ENCODE measurements at regions not wholly inside any gene's neighbourhood (a gene's known extent, or its start where the extent isn't known, plus 50 kb on each side); places are given as distances from the start of the nearest gene placed in this dataset.
"Not testable (repeated sequence)": the region's sequence is repeated elsewhere in the genome, so short reads cannot be mapped to it uniquely, and the experiment has no call there.

DNA sequence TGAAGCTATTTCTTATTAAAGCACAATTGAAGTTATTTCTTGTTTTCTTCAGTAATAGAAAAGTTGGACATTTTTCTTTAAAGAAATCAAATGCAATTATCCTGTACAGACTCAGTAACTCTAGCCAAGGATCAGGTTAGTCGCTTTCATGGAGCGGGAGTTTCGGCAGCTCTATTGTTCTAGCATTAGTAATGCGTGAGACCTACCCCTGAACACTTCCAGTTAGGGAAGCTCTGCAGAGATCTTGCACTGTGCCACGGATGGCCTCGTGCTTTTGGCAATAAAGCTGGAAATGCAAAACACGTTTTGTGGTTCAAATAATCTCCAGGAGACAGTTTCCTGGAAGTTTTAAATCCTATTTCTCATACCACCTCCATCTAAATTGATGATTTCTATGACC, 488.4 kb downstream of the SETD4 start:
- peaks cover 7% of the 10 kb centered on the region for H3K9me3 Mint-ChIP-seq
- intact Hi-C loops (cut with micrococcal nuclease): no loop called here

DNA sequence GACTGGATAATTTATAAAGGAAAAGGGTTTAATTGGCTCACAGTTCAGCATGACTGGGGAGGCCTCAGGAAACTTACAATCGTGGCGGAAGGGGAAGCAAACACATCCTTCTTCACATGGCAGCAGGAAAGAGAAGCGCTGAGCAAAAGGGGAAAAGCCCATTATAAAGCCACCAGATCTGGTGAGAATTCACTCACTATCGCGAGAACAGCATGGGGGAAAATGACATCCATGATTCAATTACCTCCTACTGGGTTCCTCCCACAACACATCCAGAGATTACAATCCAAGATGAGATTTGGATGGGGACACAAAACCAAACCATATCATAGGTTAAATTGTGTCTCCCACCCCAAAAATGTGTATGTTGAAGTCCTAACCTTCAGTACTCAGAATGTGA, 491.7 kb downstream of the SETD4 start:
- Mint-ChIP-seq H3K4me3 (no peak overlapping the region), H3K27me3 (ENCODE audit: insufficient read depth) (peaks cover 6% of the 10 kb centered on the region), H3K27ac (no peak overlapping the region), H3K36me3 (ENCODE audit: low read depth) (no peaks in the 10 kb centered on the region), H3K9me3 (peaks cover 7% of the 10 kb centered on the region), H3K4me1 (ENCODE audit: low read depth) (no peaks in the 10 kb centered on the region)
- no peak for DNase-seq (ENCODE audit: low spot score)
- intact Hi-C loops (cut with micrococcal nuclease): no loop called here

More for the DNA sequence above, 488.4 kb downstream of the SETD4 start:
- Mint-ChIP-seq H3K27me3 (ENCODE audit: insufficient read depth) (peaks cover 6% of the 10 kb centered on the region), H3K36me3 (ENCODE audit: low read depth) (no peaks in the 10 kb centered on the region), H3K4me3 (no peak overlapping the region), H3K27ac (no peak overlapping the region), H3K4me1 (ENCODE audit: low read depth) (no peaks in the 10 kb centered on the region)
- no peak for DNase-seq (ENCODE audit: low spot score)

DNA sequence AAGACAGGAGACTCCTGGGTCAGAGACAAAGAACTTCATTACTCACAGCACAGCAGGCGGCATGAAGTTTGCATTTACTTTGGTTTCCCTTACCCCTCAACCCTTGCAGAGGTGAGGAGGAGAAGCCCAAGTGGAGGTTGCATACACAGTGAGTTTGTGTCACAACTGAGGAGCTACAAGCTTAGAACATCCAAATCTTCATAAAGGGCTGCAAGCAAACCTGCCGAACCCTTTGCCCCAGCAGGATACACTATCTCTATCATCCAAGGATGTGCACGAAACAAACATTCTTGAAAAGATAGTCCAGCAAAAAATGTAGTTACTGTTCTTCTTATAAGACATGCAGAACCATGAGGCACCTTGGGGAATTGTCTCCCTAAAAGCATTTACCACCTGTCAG, 493.5 kb downstream of the SETD4 start:
- H3K9me3 Mint-ChIP-seq: peaks cover 7% of the 10 kb centered on the region
- no peaks in the 10 kb centered on the region for H3K4me1 Mint-ChIP-seq (ENCODE audit: low read depth)
- no peak for DNase-seq (ENCODE audit: low spot score)
- H3K27ac Mint-ChIP-seq: no peak overlapping the region
- H3K36me3 Mint-ChIP-seq (ENCODE audit: low read depth): no peaks in the 10 kb centered on the region
- peaks cover 5% of the 10 kb centered on the region for H3K27me3 Mint-ChIP-seq (ENCODE audit: insufficient read depth)
- H3K4me3 Mint-ChIP-seq: no peak overlapping the region
- intact Hi-C loops (cut with micrococcal nuclease): no loop called here

DNA sequence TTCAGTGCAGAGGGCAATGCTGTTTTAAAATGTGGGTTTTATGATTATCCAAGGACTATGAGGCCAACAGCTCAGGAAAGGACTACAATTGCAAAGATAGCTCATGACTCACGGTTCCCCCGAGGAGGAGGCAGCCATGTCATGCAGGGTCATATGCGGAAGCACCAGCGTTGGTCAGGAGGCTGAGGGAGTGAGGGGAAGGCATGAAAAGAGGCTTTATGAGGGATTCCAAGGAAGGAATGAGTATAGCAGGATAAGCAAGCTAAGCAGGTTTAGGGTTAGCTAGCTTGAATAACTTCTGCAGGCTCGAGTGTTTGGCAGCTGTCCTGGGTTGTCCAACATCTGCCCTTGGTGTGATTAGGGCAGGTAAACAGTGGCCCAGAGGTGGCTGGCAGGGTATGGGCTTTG, 495.1 kb downstream of the SETD4 start:
- H3K27ac Mint-ChIP-seq: no peak overlapping the region
- peaks cover 7% of the 10 kb centered on the region for H3K9me3 Mint-ChIP-seq
- no peak overlapping the region for H3K4me3 Mint-ChIP-seq
- peaks cover 7% of the 10 kb centered on the region for H3K27me3 Mint-ChIP-seq (ENCODE audit: insufficient read depth)
- no peaks in the 10 kb centered on the region for H3K36me3 Mint-ChIP-seq (ENCODE audit: low read depth)
- no peak for DNase-seq (ENCODE audit: low spot score)
- intact Hi-C loops (cut with micrococcal nuclease): no loop called here
- H3K4me1 Mint-ChIP-seq (ENCODE audit: low read depth): no peaks in the 10 kb centered on the region

DNA sequence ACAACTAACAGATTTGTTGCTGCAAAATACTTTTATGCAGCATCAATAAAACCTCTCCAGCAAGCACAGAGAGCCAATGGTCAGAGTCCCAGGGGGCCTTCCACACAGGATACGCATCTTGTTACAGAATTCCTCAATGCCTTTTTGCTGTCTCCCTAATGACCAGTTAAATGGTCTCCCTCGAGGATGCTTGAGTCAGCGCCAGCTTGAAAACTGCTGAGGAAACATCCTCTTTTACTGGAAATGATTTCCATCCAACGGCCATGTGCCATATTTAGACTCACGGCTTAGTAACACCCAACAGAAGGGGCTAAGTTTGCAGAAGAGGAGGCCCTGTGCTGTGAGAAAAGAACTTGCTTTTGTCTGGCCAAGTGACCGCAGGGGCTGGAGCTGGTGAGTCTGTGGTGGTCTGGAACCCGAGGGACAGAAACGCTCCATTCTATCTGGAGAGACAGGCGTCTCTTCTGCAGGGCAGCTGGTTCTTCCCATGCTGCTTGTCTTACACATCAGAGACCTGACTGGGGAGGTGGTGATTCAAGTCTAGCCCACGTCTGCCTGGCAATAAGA, 496.4 kb downstream of the SETD4 start:
- H3K27me3 Mint-ChIP-seq (ENCODE audit: insufficient read depth): peaks cover 7% of the 10 kb centered on the region
- no peak for DNase-seq (ENCODE audit: low spot score)
- no peak overlapping the region for H3K4me3 Mint-ChIP-seq
- H3K36me3 Mint-ChIP-seq (ENCODE audit: low read depth): no peaks in the 10 kb centered on the region
- peaks cover 7% of the 10 kb centered on the region for H3K9me3 Mint-ChIP-seq
- no peaks in the 10 kb centered on the region for H3K4me1 Mint-ChIP-seq (ENCODE audit: low read depth)
- intact Hi-C loops (cut with micrococcal nuclease): no loop called here
- no peak overlapping the region for H3K27ac Mint-ChIP-seq

DNA sequence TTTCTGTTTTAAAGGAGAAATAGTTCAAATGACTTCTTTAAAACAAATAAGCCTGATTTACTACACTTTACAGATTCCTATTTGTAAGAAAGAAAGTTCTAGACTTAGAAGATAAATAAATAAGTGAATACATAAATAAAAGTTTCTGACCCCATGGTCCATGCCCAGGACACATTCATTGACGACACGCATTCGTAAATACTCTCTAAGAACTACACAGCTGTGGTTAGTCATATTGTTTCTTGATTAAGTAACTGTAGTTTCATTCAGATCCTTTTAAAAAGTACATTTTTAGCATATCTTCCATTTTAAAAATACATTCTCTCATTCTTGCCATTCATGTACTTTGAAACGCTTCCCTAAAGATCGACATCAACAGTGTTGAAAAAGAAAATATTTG, 497.4 kb downstream of the SETD4 start:
- intact Hi-C loops (cut with micrococcal nuclease): no loop called here
- peaks cover 6% of the 10 kb centered on the region for H3K27me3 Mint-ChIP-seq (ENCODE audit: insufficient read depth)
- H3K4me3 Mint-ChIP-seq: no peak overlapping the region
- no peak overlapping the region for H3K27ac Mint-ChIP-seq
- no peaks in the 10 kb centered on the region for H3K36me3 Mint-ChIP-seq (ENCODE audit: low read depth)
- H3K9me3 Mint-ChIP-seq: peaks cover 4% of the 10 kb centered on the region
- no peaks in the 10 kb centered on the region for H3K4me1 Mint-ChIP-seq (ENCODE audit: low read depth)
- DNase-seq (ENCODE audit: low spot score): no peak

DNA sequence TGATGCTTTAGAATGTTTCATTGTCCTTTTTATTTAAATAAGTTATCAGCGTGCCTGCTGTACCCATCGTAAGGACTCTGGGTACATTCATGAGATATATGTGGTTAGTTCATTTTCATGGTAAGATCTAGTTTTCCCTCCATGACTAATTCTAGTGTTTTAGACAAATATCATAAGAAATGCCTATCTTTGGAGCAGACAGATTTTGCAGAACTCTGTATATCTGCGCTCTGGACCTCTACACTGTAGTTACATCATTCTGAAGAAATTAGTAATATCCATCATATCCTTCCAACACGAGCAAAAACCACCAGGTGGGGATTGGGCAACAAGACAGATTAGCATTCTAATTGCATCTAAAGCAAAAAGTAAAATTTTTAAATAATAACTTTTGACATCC, 499.2 kb downstream of the SETD4 start:
- Mint-ChIP-seq H3K4me3 (no peak overlapping the region), H3K27ac (no peak overlapping the region), H3K9me3 (no peaks in the 10 kb centered on the region), H3K27me3 (ENCODE audit: insufficient read depth) (peaks cover 6% of the 10 kb centered on the region), H3K4me1 (ENCODE audit: low read depth) (no peaks in the 10 kb centered on the region), H3K36me3 (ENCODE audit: low read depth) (no peaks in the 10 kb centered on the region)
- DNase-seq (ENCODE audit: low spot score): no peak
- intact Hi-C loops (cut with micrococcal nuclease): no loop called here

DNA sequence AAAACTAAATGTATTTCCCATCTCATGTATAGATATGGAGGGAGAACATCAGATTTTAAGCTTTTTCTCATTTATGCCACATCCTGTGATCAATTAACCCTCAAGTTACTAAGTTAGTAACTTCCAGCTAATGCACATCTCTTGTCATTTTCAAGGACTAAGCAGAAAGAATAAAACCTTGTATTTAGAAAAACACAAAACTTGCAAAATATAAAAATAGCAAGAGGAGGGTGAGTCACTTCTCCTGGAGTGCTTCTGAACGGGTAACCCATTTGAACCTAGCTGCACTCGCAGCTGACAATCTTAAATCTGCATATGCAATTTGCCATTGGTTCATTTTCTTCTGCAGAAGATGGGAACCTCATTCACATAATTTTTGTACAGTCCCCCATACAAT, 500.5 kb downstream of the SETD4 start:
- intact Hi-C loops (cut with micrococcal nuclease): no loop called here
- H3K9me3 Mint-ChIP-seq: no peaks in the 10 kb centered on the region
- no peaks in the 10 kb centered on the region for H3K4me1 Mint-ChIP-seq (ENCODE audit: low read depth)
- no peaks in the 10 kb centered on the region for H3K36me3 Mint-ChIP-seq (ENCODE audit: low read depth)
- peaks cover 13% of the 10 kb centered on the region for H3K27me3 Mint-ChIP-seq (ENCODE audit: insufficient read depth)
- no peak for DNase-seq (ENCODE audit: low spot score)
- H3K4me3 Mint-ChIP-seq: no peak overlapping the region
- H3K27ac Mint-ChIP-seq: no peak overlapping the region

DNA sequence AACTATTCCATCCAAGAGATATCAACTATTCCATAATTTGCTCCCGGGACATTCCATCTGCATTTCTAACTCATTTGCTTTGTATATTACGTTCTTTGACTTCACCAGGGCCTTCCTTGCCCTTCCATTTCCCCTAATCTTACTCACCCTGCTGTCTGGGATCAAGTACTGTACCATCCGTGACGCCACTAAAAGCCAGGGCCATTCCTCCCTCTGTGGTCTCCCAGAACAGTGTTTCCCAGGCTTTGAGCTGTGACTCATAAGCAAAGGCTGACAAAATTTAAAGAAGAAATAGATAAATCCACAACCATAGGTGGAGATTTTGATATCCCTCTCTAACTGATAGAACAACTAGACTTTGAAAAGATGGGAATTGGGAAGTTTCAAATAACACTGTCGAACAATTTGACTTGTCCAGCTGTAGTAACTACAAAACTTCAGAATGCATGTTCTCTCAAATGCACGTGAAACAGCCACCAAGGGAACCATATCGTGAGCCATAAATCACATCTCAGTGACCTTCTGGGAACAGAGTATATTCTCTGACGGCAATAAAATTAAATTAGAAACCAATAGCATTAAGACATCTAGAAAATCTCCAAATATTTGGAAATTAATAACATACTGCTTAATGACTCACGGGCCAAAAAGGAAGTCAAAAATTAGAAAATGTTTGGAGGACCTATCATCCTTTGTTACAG, 501.0 kb downstream of the SETD4 start:
- Mint-ChIP-seq H3K4me1 (ENCODE audit: low read depth) (no peaks in the 10 kb centered on the region), H3K27me3 (ENCODE audit: insufficient read depth) (peaks cover 13% of the 10 kb centered on the region), H3K27ac (no peak overlapping the region), H3K4me3 (no peak overlapping the region), H3K9me3 (no peaks in the 10 kb centered on the region), H3K36me3 (ENCODE audit: low read depth) (no peaks in the 10 kb centered on the region)
- DNase-seq (ENCODE audit: low spot score): no peak
- intact Hi-C loops (cut with micrococcal nuclease): no loop called here

DNA sequence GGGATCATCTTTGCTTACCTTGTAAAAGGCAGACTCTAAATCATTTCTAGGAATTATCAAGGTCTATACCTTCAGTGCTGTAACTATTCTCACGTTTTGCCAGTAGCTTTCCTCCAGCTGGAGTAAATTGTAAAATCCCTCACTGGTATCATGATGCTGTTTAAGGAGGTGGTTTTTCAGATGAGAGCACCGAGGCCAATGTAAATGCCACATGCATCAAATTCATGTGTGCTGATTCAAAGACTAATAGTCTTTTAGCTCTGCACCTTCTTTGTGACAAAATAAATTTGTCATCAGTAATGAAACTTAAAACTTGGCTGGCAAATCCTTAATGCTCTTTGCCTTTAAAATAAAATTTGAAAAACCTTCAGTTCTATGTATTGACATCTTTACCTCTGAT, 503.8 kb downstream of the SETD4 start:
- Mint-ChIP-seq H3K27ac (no peak overlapping the region), H3K27me3 (ENCODE audit: insufficient read depth) (peaks cover 14% of the 10 kb centered on the region)

DNA sequence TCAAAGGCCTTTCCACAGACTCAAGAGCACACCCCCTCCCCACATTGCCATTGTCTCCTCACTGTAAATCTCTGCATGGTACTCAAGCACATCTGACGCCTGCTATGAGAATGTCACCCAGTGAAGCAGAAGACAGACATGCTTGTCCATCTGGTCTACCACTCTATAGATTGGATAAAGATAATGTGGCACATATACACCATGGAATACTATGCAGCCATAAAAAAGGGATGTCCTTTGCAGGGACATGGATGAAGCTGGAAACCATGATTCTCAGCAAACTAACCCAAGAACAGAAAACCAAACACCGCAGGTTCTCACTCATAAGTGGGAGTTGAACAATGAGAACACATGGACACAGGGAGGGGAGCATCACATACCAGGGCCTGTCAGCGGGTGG, 503.4 kb upstream of the RUNX1 start:
- H3K27ac Mint-ChIP-seq; H3K4me3 Mint-ChIP-seq; H3K4me1 Mint-ChIP-seq (ENCODE audit: low read depth); H3K36me3 Mint-ChIP-seq (ENCODE audit: low read depth); DNase-seq (ENCODE audit: low spot score); intact Hi-C loops (cut with micrococcal nuclease); H3K9me3 Mint-ChIP-seq: not testable (repeated sequence)
- H3K27me3 Mint-ChIP-seq (ENCODE audit: insufficient read depth): peaks cover 21% of the 10 kb centered on the region

More for the DNA sequence above, 503.8 kb downstream of the SETD4 start:
- Mint-ChIP-seq H3K4me1 (ENCODE audit: low read depth) (no peaks in the 10 kb centered on the region), H3K4me3 (no peak overlapping the region), H3K9me3 (no peaks in the 10 kb centered on the region), H3K36me3 (ENCODE audit: low read depth) (no peaks in the 10 kb centered on the region)
- no peak for DNase-seq (ENCODE audit: low spot score)
- intact Hi-C loops (cut with micrococcal nuclease): no loop called here

DNA sequence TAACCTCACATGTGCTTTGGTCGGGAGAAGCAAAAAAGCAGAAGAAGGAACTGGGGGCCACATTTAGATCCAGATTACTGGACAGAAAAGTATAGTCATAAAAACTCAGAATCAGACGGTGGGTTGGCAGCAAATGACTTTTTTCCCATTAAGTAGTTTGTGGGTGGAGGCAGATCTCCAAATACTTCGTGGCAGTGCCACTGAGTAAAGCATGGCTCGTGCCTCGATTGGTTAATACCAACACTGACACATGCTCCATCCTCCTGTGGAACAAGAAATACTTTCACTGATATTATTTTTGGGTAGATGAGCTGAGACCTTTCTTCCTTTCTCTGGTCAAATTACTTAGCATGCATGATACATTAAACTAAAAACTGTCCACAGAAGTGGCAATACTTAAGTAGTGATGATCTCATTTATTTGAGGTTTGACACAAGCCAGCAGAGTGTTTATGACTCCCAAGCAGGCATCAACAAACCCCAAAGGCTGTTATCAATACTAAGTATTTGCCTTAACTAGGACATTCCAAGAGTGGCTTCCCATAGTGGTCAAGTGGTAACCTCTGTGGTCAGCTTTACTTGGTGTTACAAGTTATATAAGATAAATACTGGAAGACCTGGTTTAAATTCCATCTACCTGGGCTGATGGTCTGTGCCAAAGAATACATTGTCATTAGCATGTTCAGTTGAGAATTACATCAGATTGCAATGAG, 500.0 kb upstream of the RUNX1 start:
- Mint-ChIP-seq H3K4me3 (no peak overlapping the region), H3K27me3 (ENCODE audit: insufficient read depth) (peaks cover 16% of the 10 kb centered on the region), H3K36me3 (ENCODE audit: low read depth) (no peaks in the 10 kb centered on the region), H3K27ac (no peak overlapping the region), H3K4me1 (ENCODE audit: low read depth) (no peaks in the 10 kb centered on the region), H3K9me3 (no peaks in the 10 kb centered on the region)
- no peak for DNase-seq (ENCODE audit: low spot score)
- intact Hi-C loops (cut with micrococcal nuclease): no loop called here

DNA sequence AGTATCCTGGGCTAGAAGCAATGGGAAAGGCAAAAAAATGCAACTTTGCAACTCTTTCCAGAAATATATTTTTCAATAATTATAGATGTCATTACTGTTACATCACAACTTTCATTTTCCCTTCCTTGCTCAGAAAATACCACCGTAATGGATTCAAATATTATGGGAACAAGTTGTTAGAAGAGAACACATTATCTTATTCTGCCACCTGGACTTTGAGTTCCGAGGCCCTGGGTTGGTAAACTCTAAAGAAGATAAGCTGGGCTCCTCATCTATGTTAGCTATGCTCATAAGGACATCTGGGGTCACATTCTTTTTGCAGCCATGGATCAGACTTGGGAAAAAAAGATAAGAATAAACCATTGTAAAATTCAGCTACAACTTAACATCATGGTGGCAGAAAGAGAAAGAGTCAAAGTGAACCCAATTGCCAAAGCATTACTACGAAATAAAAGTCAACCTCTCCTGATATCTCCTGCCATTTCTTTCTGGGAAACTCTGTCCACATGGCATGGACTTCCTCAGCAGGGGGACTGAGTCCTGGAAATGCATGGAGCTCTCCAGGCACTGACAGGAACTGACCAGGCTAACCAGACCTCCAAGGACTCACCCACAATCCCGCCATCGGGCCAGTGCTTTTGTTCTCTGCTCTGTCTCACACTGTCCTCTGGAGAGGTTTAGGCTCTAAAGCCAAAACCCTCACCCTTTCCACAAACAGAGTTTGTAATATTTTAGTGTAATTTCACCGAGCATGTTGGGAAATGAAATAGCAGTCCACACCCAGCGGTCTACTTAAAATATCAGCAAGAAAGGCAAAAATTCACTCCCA, 499.1 kb upstream of the RUNX1 start:
- Mint-ChIP-seq H3K4me3 (no peak overlapping the region), H3K9me3 (no peaks in the 10 kb centered on the region), H3K4me1 (ENCODE audit: low read depth) (no peaks in the 10 kb centered on the region), H3K36me3 (ENCODE audit: low read depth) (no peaks in the 10 kb centered on the region), H3K27ac (no peak overlapping the region), H3K27me3 (ENCODE audit: insufficient read depth) (peaks cover 16% of the 10 kb centered on the region)
- no peak for DNase-seq (ENCODE audit: low spot score)
- intact Hi-C loops (cut with micrococcal nuclease): no loop called here
